Lung (tissue), 11 donors: ENCODE measurements at regions not wholly inside any gene's neighbourhood (a gene's known extent, or its start where the extent isn't known, plus 50 kb on each side); places are given as distances from the start of the nearest gene placed in this dataset.

ENCODE experiments used
- ATAC-seq: fragments of 200-7000 bp; cut with Tn5 transposase; one replicate; pipeline ENCODE4 v1.9.1; 2020; ENCODE audit warnings: moderate number of reproducible peaks; ENCODE audit not compliant: insufficient read depth, low FRiP score
- DNase-seq, 3 donors: peaks; one replicate each; pipeline ENCODE4 v3.0.0-alpha.2; 2013 to 2017
- H3K27ac ChIP-seq, 2 donors: one replicate each; pipeline ENCODE4 v1.5.1; 2013; ENCODE audit warnings: mild to moderate bottlenecking in 2 of 2, moderate library complexity in 2 of 2, control low read depth in 1 of 2, inconsistent platforms in 1 of 2, low read depth in 1 of 2, low read length in 1 of 2
- H3K27me3 ChIP-seq, 3 donors: one replicate each; pipeline ENCODE4 v1.5.1; 2013; ENCODE audit warnings: low read length in 2 of 3; ENCODE audit not compliant: control insufficient read depth in 3 of 3, insufficient read depth in 3 of 3
- H3K36me3 ChIP-seq, 4 donors: one replicate each; pipeline ENCODE4 v1.5.1; 2013; ENCODE audit warnings: low read length in 4 of 4, mild to moderate bottlenecking in 1 of 4, moderate library complexity in 1 of 4; ENCODE audit not compliant: control insufficient read depth in 4 of 4, insufficient read depth in 4 of 4
- H3K4me1 ChIP-seq, 5 donors: one replicate each; pipeline ENCODE4 v1.5.1; 2013; ENCODE audit warnings: low read length in 5 of 5, mild to moderate bottlenecking in 2 of 5, moderate library complexity in 1 of 5; ENCODE audit not compliant: control insufficient read depth in 5 of 5, insufficient read depth in 5 of 5
- H3K4me3 ChIP-seq: one replicate; pipeline ENCODE4 v1.5.1; 2013; ENCODE audit warnings: mild to moderate bottlenecking, control low read depth, moderate library complexity
- H3K9ac ChIP-seq, 2 donors: one replicate each; pipeline ENCODE4 v1.5.1; 2013; ENCODE audit warnings: low read length in 2 of 2, control low read depth in 1 of 2; ENCODE audit not compliant: insufficient read depth in 1 of 2
- H3K9me3 ChIP-seq, 4 donors: one replicate each; pipeline ENCODE4 v1.5.1; 2013; ENCODE audit warnings: low read length in 3 of 4, mild to moderate bottlenecking in 1 of 4, moderate library complexity in 1 of 4; ENCODE audit not compliant: control insufficient read depth in 4 of 4, insufficient read depth in 3 of 4
- CTCF ChIP-seq: IDR thresholded peaks from 2 replicates; pipeline ENCODE4 v1.5.1; 2012; ENCODE audit warnings: mild to moderate bottlenecking; ENCODE audit errors: control extremely low read depth, extremely low read depth
- WGBS, 2 donors: extraction: QIAGEN DNeasy Blood & Tissue Kit; methylation state at CpG; one replicate each; pipeline ENCODE4 v1.1.7; 2013; 5-methylcytosine and 5-hydroxymethylcytosine counted together
- donor health status: control.
- donor health status: control.
- donor health status: Bipolar disorder and iron deficiency.
- donor health status: healthy.
- donor health status: DM: yes; HTN: yes; CAD: no.

GRCh38 chr4:19969492-19969891, 282.2 kb upstream of the SLIT2 start:
- Histone ChIP-seq H3K36me3 (no peaks in the 10 kb centered on the region), H3K27ac (no peak overlapping the region), H3K4me1 (no peaks in the 10 kb centered on the region), H3K4me3 (no peak overlapping the region), H3K9ac (no peak overlapping the region), H3K9me3 (no peaks in the 10 kb centered on the region), H3K27me3 (no peaks in the 10 kb centered on the region)
- no peak for TF ChIP-seq CTCF
- no peak for ATAC-seq
- DNase-seq = no peak
- WGBS, 2 donors = 78 to 82% methylated on average over 2 of the region's 2 CpGs

- DNase-seq (no peak), ATAC-seq (no peak)
- H3K27ac ChIP-seq = no peak overlapping the region
- H3K4me3 ChIP-seq = no peak overlapping the region
- no peaks in the 10 kb centered on the region for H3K36me3 ChIP-seq
- no peaks in the 10 kb centered on the region for H3K4me1 ChIP-seq
- no peak overlapping the region for H3K9ac ChIP-seq
- 85 to 92% methylated on average over 1 of the region's 1 CpG for WGBS, 2 donors
- H3K27me3 ChIP-seq = no peaks in the 10 kb centered on the region
- no peaks in the 10 kb centered on the region for H3K9me3 ChIP-seq
- TF ChIP-seq CTCF = no peak
These were observed 290.6 kb upstream of the SLIT2 start for GRCh38 chr4:19961091-19961490.

- no peak overlapping the region for H3K27ac ChIP-seq
- no peak for ATAC-seq
- no peak for TF ChIP-seq CTCF
- H3K27me3 ChIP-seq = no peaks in the 10 kb centered on the region
- no peak for DNase-seq
- H3K9me3 ChIP-seq = no peaks in the 10 kb centered on the region
- no peak overlapping the region for H3K9ac ChIP-seq
- WGBS, 2 donors = 73 to 82% methylated on average over 2 of the region's 2 CpGs
- no peak overlapping the region for H3K4me3 ChIP-seq
- no peaks in the 10 kb centered on the region for H3K36me3 ChIP-seq
- no peaks in the 10 kb centered on the region for H3K4me1 ChIP-seq
These were observed 292.9 kb upstream of the SLIT2 start for GRCh38 chr4:19958848-19959247.

- no peaks in the 10 kb centered on the region for H3K36me3 ChIP-seq
- no peak overlapping the region for H3K27ac ChIP-seq
- no peak for ATAC-seq
- H3K4me3 ChIP-seq = no peak overlapping the region
- H3K4me1 ChIP-seq = no peaks in the 10 kb centered on the region
- H3K9ac ChIP-seq = no peak overlapping the region
- TF ChIP-seq CTCF = no peak
- WGBS, 2 donors = 63 to 89% methylated on average over 1 of the region's 1 CpG
- peaks cover 0 to 2% (median 0%) of the 10 kb centered on the region in 4 donors for H3K9me3 ChIP-seq
- H3K27me3 ChIP-seq = no peaks in the 10 kb centered on the region
- DNase-seq = peak in 2 of 3 donors; percentile 59 to 62
These were observed 304.4 kb upstream of the SLIT2 start for GRCh38 chr4:19947349-19947748.
